Sigmoid colon (tissue), 6 donors: ENCODE measurements at regions not wholly inside any gene's neighbourhood (a gene's known extent, or its start where the extent isn't known, plus 50 kb on each side); places are given as distances from the start of the nearest gene placed in this dataset.

Source experiments
- DNase-seq: peaks from one replicate; pipeline ENCODE4 v3.0.0-alpha.2; 2019
- H3K27ac ChIP-seq, 4 donors: fragments of 200-600 bp; sonication (generic); one replicate each; pipeline ENCODE4 v1.5.1; 2016 to 2019; ENCODE audit warnings: mild to moderate bottlenecking in 1 of 4
- H3K27me3 ChIP-seq, 3 donors: fragments of 200-600 bp; sonication (generic); one replicate each; pipeline ENCODE4 v1.5.1; 2019; ENCODE audit warnings: mild to moderate bottlenecking in 1 of 3
- H3K36me3 ChIP-seq, 4 donors: fragments of 200-600 bp; sonication (generic); one replicate each; pipeline ENCODE4 v1.5.1; 2016 to 2019
- H3K4me1 ChIP-seq, 4 donors: fragments of 200-600 bp; sonication (generic); one replicate each; pipeline ENCODE4 v1.5.1; 2017 to 2019
- H3K4me3 ChIP-seq, 4 donors: fragments of 200-600 bp; sonication (generic); one replicate each; pipeline ENCODE4 v1.5.1; 2017 to 2019; ENCODE audit warnings: mild to moderate bottlenecking in 2 of 4, moderate library complexity in 1 of 4
- H3K9me3 ChIP-seq, 4 donors: fragments of 200-600 bp in 3 of 4; sonication (generic) in 3 of 4; one replicate each; pipeline versions ENCODE4 v1.5.1 to v1.6.1; 2013 to 2019
- CTCF ChIP-seq, 4 experiments: fragments of 450-650 bp in 3 of 4; fragments of 200-600 bp in 1 of 4; IDR thresholded peaks; one replicate each; pipeline ENCODE4 v1.5.1; 2016 to 2019; ENCODE audit warnings: antibody characterized with exemption in 4 of 4, mild to moderate bottlenecking in 3 of 4, moderate library complexity in 2 of 4
- EP300 ChIP-seq, 4 donors: sonication (generic); formaldehyde crosslinking; IDR thresholded peaks; one replicate each; pipeline ENCODE4 v1.6.1; 2017; ENCODE audit warnings: antibody characterized with exemption in 4 of 4
- POLR2A ChIP-seq, 2 donors: fragments of 450-650 bp; IDR thresholded peaks; one replicate each; pipeline ENCODE4 v1.6.1; 2016; ENCODE audit warnings: antibody characterized with exemption in 2 of 2, mild to moderate bottlenecking in 2 of 2, moderate library complexity in 2 of 2
- POLR2AphosphoS5 ChIP-seq, 4 donors: sonication (generic); formaldehyde crosslinking; IDR thresholded peaks; one replicate each; pipeline ENCODE4 v1.6.1; 2017; ENCODE audit warnings: antibody characterized with exemption in 4 of 4
- whole genome bisulfite sequencing, 2 donors: extraction: QIAGEN DNeasy Blood & Tissue Kit; methylation state at CpG; one replicate each; pipeline ENCODE4 v1.1.7; 2013; 5-methylcytosine and 5-hydroxymethylcytosine counted together
- intact Hi-C: fragments of 100-400 bp; cut with DNase I; formaldehyde crosslinking; loops from one replicate; pipeline ENCODE4 v1.15.1; 2023
- donor health status: healthy with polysubstance abuse.
- donor health status: healthy.

- H3K4me1 ChIP-seq: peaks cover 0 to 27% (median 21%) of the 10 kb centered on the region in 4 donors
- peaks cover 3 to 12% (median 9%) of the 10 kb centered on the region in 4 donors for H3K9me3 ChIP-seq
- no peak overlapping the region for H3K27ac ChIP-seq
- no peaks in the 10 kb centered on the region for H3K36me3 ChIP-seq
- no peak overlapping the region for H3K4me3 ChIP-seq
- DNase-seq: no peak
- H3K27me3 ChIP-seq: no peaks in the 10 kb centered on the region
- 31 to 32% methylated on average over 54 of the region's 54 CpGs for WGBS, 2 donors
- TF ChIP-seq CTCF (IDR thresholded peaks at IDR 0.05): no peak
- no peak for TF ChIP-seq POLR2AphosphoS5 (IDR thresholded peaks at IDR 0.05)
- no peak for TF ChIP-seq POLR2A (IDR thresholded peaks at IDR 0.05)
- no peak for TF ChIP-seq EP300 (IDR thresholded peaks at IDR 0.05)
- intact Hi-C loops: no loop called here
Measured at GRCh38 chr2:120654381-120655134, 81.1 kb upstream of the GLI2 start.

GRCh38 chr2:120656273-120656950 is 79.3 kb upstream of the GLI2 start:
- 35 to 67% methylated on average over 19 of the region's 19 CpGs for WGBS, 2 donors
- TF ChIP-seq POLR2A (IDR thresholded peaks at IDR 0.05): no peak
- TF ChIP-seq CTCF (IDR thresholded peaks at IDR 0.05): no peak
- TF ChIP-seq EP300 (IDR thresholded peaks at IDR 0.05): no peak
- TF ChIP-seq POLR2AphosphoS5 (IDR thresholded peaks at IDR 0.05): no peak
- H3K4me3 ChIP-seq: no peak overlapping the region
- H3K27ac ChIP-seq: peak overlapping the region in 1 of 4 donors; percentile 17
- intact Hi-C loops: no loop called here
- H3K27me3 ChIP-seq: no peaks in the 10 kb centered on the region
- H3K36me3 ChIP-seq: no peaks in the 10 kb centered on the region
- no peak for DNase-seq
- H3K9me3 ChIP-seq: peaks cover 0 to 3% (median 1%) of the 10 kb centered on the region in 4 donors
- peaks cover 0 to 33% (median 24%) of the 10 kb centered on the region in 4 donors for H3K4me1 ChIP-seq

GRCh38 chr2:120658042-120658769 is 77.5 kb upstream of the GLI2 start:
- Histone ChIP-seq H3K27me3 (no peaks in the 10 kb centered on the region), H3K27ac (no peak overlapping the region), H3K9me3 (no peaks in the 10 kb centered on the region), H3K4me3 (no peak overlapping the region), H3K36me3 (no peaks in the 10 kb centered on the region), H3K4me1 (peaks cover 0 to 37% (median 28%) of the 10 kb centered on the region in 4 donors)
- intact Hi-C loops: no loop called here
- peak; percentile 37 for DNase-seq
- no peak for TF ChIP-seq CTCF (IDR thresholded peaks at IDR 0.05)
- TF ChIP-seq EP300 (IDR thresholded peaks at IDR 0.05): no peak
- TF ChIP-seq POLR2AphosphoS5 (IDR thresholded peaks at IDR 0.05): no peak
- no peak for TF ChIP-seq POLR2A (IDR thresholded peaks at IDR 0.05)
- 91% methylated on average over 7 of the region's 7 CpGs for WGBS, 2 donors

GRCh38 chr2:120658770-120659158 is 76.9 kb upstream of the GLI2 start:
- peak; percentile 21 for DNase-seq
- H3K4me1 ChIP-seq: peaks cover 0 to 37% (median 28%) of the 10 kb centered on the region in 4 donors
- no peaks in the 10 kb centered on the region for H3K9me3 ChIP-seq
- H3K4me3 ChIP-seq: no peak overlapping the region
- TF ChIP-seq POLR2A (IDR thresholded peaks at IDR 0.05) (no peak), CTCF (IDR thresholded peaks at IDR 0.05) (no peak), POLR2AphosphoS5 (IDR thresholded peaks at IDR 0.05) (no peak), EP300 (IDR thresholded peaks at IDR 0.05) (no peak)
- WGBS, 2 donors: 85 to 91% methylated on average over 2 of the region's 2 CpGs
- no peaks in the 10 kb centered on the region for H3K36me3 ChIP-seq
- H3K27ac ChIP-seq: no peak overlapping the region
- H3K27me3 ChIP-seq: no peaks in the 10 kb centered on the region
- intact Hi-C loops: no loop called here
